ENCODE measurements at regions not wholly inside any gene's neighbourhood (a gene's known extent, or its start where the extent isn't known, plus 50 kb on each side); places are given as distances from the start of the nearest gene placed in this dataset.

GRCh38 chr2:6417050-6417449, 448.7 kb downstream of the CMPK2 start:
- TF ChIP-seq POLR2AphosphoS5 (IDR thresholded peaks at IDR 0.05; ENCODE audit: low read depth, low read length) (no peak), EP300 (IDR thresholded peaks at IDR 0.05; ENCODE audit: borderline replicate concordance in 1 of 2, low read depth in 1 of 2, low read length in 1 of 2) (no peak)

All from SK-N-SH (cell line).